Right cardiac atrium (tissue), 5 donors: ENCODE measurements at regions not wholly inside any gene's neighbourhood (a gene's known extent, or its start where the extent isn't known, plus 50 kb on each side); places are given as distances from the start of the nearest gene placed in this dataset.

Source experiments
- ATAC-seq, 2 donors: fragments of 200-7000 bp; cut with Tn5 transposase; one replicate each; pipeline versions ENCODE4 v1.8.0 to v1.9.1; 2020; ENCODE audit warnings: moderate library complexity in 2 of 2, mild to moderate bottlenecking in 1 of 2
- DNase-seq, 3 donors: peaks; one replicate each; pipeline ENCODE4 v3.0.0-alpha.2; 2020
- H3K27ac ChIP-seq: one replicate; pipeline ENCODE4 v1.5.1; 2013; ENCODE audit warnings: mild to moderate bottlenecking, low read length, control low read depth, moderate library complexity
- H3K27me3 ChIP-seq: one replicate; pipeline ENCODE4 v1.6.1; 2013; ENCODE audit not compliant: control insufficient read depth, insufficient read depth
- H3K4me1 ChIP-seq: one replicate; pipeline ENCODE4 v1.6.1; 2013; ENCODE audit warnings: low read length; ENCODE audit not compliant: control insufficient read depth, insufficient read depth
- H3K4me3 ChIP-seq: one replicate; pipeline ENCODE4 v1.5.1; 2013; ENCODE audit warnings: low read length, control low read depth
- H3K9me3 ChIP-seq: one replicate; pipeline ENCODE4 v1.6.1; 2013; ENCODE audit warnings: low read length; ENCODE audit not compliant: control insufficient read depth
- WGBS: extraction: QIAGEN DNeasy Blood & Tissue Kit; methylation state at CpG from one replicate; pipeline ENCODE4 v1.1.7; 2013; 5-methylcytosine and 5-hydroxymethylcytosine counted together
- intact Hi-C, 4 donors: fragments of 100-400 bp; cut with DNase I; formaldehyde crosslinking; loops; one replicate each; pipeline versions ENCODE4 v1.11.0 to v1.14.0; 2022 to 2023
- donor health status: healthy with polysubstance abuse.
- donor health status: DM: no; HTN: yes; CAD: no.
- donor health status: DM: no; HTN: no; CAD: no.
- donor health status: DM: no; HTN: yes; CAD: no; lungs with severe emphysema.
- donor health status: DM: yes; HTN: yes; CAD: no.

DNA sequence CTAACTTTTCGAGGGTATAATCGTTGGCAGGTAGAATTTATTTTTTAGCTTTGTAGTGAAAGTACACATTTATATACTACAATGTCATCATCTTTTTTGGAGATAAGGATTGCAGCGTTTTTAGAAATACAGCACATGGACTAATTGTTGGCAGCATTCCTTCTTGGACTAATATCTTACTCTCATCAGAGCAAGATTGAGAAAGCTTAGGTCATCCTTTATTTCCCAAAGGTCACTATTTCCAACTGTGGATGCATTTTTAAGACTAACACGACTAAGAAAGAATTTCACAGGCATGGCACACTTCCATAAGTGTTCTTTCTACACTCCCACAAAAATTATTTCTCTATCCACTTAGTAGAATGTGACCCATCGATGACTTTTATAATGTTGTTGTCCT lies 732.3 kb downstream of the NCAM2 start:
- Histone ChIP-seq H3K27ac (no peak overlapping the region), H3K4me1 (no peaks in the 10 kb centered on the region), H3K9me3 (no peaks in the 10 kb centered on the region), H3K4me3 (no peak overlapping the region), H3K27me3 (no peaks in the 10 kb centered on the region)
- ATAC-seq (no peak), DNase-seq (no peak)
- intact Hi-C loops: no loop called here
- WGBS: 54% methylated on average over 5 of the region's 5 CpGs

DNA sequence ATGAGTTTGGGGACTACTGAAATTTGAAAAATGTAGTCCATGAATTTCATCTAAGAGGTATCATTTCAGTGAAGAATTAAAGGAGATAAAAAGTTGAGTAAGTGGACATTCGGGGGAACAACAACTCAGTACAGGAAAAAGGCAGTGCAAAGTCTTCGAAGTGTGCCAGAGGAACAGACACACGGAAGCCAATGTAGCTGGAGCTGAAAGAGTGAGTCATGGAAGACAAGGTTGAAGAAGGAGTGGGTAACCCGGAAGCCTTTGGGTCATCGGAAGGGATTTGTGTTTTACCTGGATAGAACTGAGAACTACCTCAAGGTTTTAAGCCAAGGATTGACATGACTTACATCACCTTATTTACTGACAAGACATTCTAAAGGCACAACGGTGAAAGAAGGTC lies 733.4 kb downstream of the NCAM2 start:
- H3K9me3 ChIP-seq: no peaks in the 10 kb centered on the region
- DNase-seq (no peak), ATAC-seq (no peak)
- H3K27ac ChIP-seq: no peak overlapping the region
- 87% methylated on average over 6 of the region's 6 CpGs for WGBS
- H3K4me1 ChIP-seq: no peaks in the 10 kb centered on the region
- H3K27me3 ChIP-seq: no peaks in the 10 kb centered on the region
- intact Hi-C loops: no loop called here
- H3K4me3 ChIP-seq: no peak overlapping the region

GRCh38 chr21:21734088-21734487 lies 735.9 kb downstream of the NCAM2 start:
- no peak overlapping the region for H3K4me3 ChIP-seq
- intact Hi-C loops: no loop called here
- no peak for ATAC-seq
- no peaks in the 10 kb centered on the region for H3K27me3 ChIP-seq
- 88% methylated on average over 1 of the region's 1 CpG for WGBS
- H3K27ac ChIP-seq: no peak overlapping the region
- DNase-seq: no peak
- no peaks in the 10 kb centered on the region for H3K4me1 ChIP-seq
- H3K9me3 ChIP-seq: no peaks in the 10 kb centered on the region

DNA sequence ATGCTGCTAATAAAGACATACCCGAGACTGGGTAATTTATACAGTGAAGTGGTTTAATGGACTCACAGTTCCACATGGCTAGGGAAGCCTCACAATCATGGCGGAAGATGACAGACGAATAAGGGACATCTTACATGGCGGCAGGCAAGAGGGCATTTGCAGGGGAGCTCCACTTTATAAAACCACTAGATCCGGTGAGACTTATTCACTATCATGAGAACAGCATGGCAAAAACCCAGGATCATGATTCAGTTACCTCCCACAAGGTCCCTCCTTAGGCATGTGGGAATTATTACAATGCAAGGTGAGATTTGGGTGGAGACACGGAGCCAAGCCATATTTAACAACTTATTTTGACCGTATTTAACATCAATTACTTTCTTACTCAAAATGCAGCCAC lies 739.0 kb downstream of the NCAM2 start:
- Histone ChIP-seq H3K9me3 (no peaks in the 10 kb centered on the region), H3K4me3 (no peak overlapping the region), H3K4me1 (no peaks in the 10 kb centered on the region), H3K27me3 (no peaks in the 10 kb centered on the region), H3K27ac (no peak overlapping the region)
- DNase-seq (no peak), ATAC-seq (no peak)
- intact Hi-C loops: no loop called here
- 84% methylated on average over 7 of the region's 7 CpGs for WGBS

DNA sequence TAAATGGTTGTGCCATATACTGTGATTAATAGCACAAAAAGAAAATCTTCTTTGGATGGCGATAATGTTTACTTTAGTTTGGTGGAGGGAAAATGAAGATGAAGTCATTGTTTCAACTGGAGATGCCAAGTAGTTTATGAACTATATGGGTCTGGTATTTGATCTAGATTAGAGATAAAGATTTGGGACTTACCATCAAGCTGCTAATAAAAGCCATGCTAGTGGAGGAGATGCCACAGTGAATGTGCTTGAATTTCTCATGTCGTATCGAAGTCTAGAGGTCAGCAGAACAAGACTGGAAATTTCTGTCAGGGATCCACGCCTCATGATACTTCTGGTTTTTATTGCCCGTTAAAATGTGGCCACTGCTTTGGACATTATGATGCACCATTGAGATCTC lies 742.0 kb downstream of the NCAM2 start:
- 70% methylated on average over 5 of the region's 5 CpGs for WGBS
- H3K9me3 ChIP-seq: no peaks in the 10 kb centered on the region
- H3K4me1 ChIP-seq: no peaks in the 10 kb centered on the region
- intact Hi-C loops: no loop called here
- no peak for ATAC-seq
- no peaks in the 10 kb centered on the region for H3K27me3 ChIP-seq
- H3K4me3 ChIP-seq: no peak overlapping the region
- H3K27ac ChIP-seq: no peak overlapping the region
- no peak for DNase-seq

DNA sequence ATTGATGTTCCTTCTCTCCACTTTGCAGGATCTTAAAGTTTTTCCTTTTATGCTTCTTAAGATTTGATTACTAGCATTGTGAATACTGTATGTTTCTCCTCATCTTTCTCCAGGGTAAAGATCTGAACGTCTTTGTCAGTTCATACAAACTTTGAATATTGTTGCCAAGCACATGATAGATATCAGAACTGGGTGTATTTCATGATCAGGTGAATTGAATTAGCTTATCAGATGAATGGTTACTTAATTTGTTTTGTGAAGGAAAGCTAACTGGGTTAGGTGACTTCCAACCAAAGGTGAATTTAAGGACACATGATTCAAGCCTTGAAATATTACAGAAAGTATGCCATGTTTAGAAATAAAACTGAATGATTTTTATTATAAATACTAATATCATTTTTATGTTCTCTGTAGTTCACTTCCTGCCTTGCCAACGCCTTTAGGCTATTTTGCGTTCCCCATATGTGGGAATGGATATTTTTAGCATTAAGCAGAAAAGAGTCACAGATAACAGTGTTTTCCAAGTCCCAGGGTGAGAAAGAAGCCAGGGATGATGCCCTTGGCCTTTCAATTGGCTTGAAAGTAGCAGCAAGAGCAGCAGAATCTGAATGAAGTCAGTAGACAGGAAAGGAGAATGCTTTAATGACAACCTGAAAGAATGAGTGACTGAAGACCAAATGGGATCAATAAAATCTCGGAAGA lies 752.1 kb downstream of the NCAM2 start:
- H3K4me3 ChIP-seq: no peak overlapping the region
- H3K4me1 ChIP-seq: no peaks in the 10 kb centered on the region
- DNase-seq (no peak), ATAC-seq (no peak)
- intact Hi-C loops: no loop called here
- H3K27me3 ChIP-seq: no peaks in the 10 kb centered on the region
- 39% methylated on average over 4 of the region's 4 CpGs for WGBS
- no peak overlapping the region for H3K27ac ChIP-seq
- no peaks in the 10 kb centered on the region for H3K9me3 ChIP-seq

DNA sequence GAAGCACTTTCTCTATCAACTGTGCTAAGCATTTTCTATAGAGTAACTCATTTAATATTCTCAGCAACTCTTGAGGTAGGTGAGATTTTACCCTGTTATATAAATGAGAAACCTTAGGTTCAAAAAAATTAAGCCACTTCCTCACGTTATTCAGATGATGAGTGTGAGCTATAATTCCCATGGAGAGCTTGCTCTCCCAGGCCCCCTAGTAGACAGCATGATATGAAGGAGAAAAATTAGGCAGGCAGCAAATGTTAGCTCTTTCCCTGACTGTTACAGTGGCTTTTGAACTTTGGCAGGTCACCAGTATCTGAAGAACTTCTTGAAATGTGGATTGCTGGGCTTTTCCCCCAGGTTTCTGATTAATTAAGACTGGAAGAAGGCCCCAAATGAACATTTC lies 753.1 kb downstream of the NCAM2 start:
- H3K27ac ChIP-seq: no peak overlapping the region
- H3K4me3 ChIP-seq: no peak overlapping the region
- 46% methylated on average over 1 of the region's 1 CpG for WGBS
- ATAC-seq (no peak), DNase-seq (no peak)
- H3K9me3 ChIP-seq: no peaks in the 10 kb centered on the region
- intact Hi-C loops: no loop called here
- no peaks in the 10 kb centered on the region for H3K4me1 ChIP-seq
- H3K27me3 ChIP-seq: no peaks in the 10 kb centered on the region

- no peak for DNase-seq
- Histone ChIP-seq H3K27me3 (no peaks in the 10 kb centered on the region), H3K27ac (no peak overlapping the region), H3K4me1 (no peaks in the 10 kb centered on the region), H3K4me3 (no peak overlapping the region), H3K9me3 (no peaks in the 10 kb centered on the region)
- no peak for ATAC-seq
- intact Hi-C loops: no loop called here
- 40% methylated on average over 1 of the region's 1 CpG for WGBS
Measured at GRCh38 chr21:21762855-21763254, 764.6 kb downstream of the NCAM2 start.

DNA sequence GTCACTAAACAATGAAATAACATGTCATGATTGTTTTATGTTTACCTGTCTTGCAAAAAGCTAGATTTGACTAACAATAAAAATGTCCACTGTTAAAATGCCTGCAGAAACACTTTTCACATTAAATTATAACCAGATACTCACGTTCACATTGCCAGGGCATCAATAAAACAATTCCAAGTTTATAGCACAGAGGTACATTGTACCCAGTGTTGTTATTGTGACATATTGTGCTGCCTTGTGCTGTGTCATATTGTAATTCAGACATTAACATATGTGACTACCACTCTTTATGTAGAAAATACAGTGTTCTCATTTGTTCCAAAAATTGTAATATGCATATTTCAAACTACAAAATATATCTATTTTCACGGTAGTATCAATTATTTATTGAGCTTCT lies 766.1 kb downstream of the NCAM2 start:
- WGBS: 83% methylated on average over 2 of the region's 2 CpGs
- DNase-seq: no peak
- Histone ChIP-seq H3K4me1 (no peaks in the 10 kb centered on the region), H3K27ac (no peak overlapping the region), H3K4me3 (no peak overlapping the region), H3K9me3 (no peaks in the 10 kb centered on the region), H3K27me3 (no peaks in the 10 kb centered on the region)
- intact Hi-C loops: no loop called here
- no peak for ATAC-seq

DNA sequence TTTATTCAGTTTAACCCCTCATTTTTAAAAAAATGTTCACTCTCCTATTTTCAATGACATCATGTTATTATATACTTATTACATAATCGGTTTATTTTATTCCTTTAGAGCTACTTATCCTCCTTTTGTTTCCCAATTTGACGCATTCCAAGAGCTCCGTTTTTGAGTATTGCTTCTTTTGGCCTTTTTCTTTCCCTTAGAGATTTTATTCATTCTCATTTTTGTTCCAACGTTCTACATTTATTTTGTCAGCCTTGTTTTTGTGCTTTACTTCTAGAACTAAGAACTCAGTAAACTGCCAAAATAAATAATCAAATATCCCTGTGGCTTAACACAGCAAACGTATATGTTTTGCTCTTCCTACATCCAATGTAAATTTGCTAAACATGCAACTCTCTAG lies 769.1 kb downstream of the NCAM2 start:
- Histone ChIP-seq H3K4me3 (no peak overlapping the region), H3K9me3 (no peaks in the 10 kb centered on the region), H3K27me3 (no peaks in the 10 kb centered on the region), H3K4me1 (no peaks in the 10 kb centered on the region), H3K27ac (no peak overlapping the region)
- ATAC-seq (no peak), DNase-seq (no peak)
- 47% methylated on average over 5 of the region's 5 CpGs for WGBS
- intact Hi-C loops: no loop called here

DNA sequence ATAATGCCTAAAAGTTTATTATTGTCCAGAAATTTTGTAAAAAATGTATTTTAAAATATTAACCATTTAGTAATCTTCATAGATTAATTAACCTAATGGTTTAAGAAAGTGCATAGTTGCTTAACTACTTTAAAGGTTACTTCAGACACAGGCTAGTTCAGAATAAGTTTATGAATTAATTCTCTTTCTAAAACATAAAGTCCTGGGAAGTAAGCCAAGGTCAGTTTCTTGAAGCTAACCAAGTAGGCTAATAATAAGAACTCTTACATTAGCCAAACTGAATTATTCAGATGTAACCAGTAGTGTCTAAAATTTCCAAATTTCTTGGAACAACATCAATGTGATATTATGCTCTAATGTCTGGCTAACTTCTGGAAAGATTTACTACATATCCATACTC lies 790.4 kb downstream of the NCAM2 start:
- no peaks in the 10 kb centered on the region for H3K27me3 ChIP-seq
- no peak for DNase-seq
- no peak overlapping the region for H3K27ac ChIP-seq
- intact Hi-C loops: no loop called here
- no peak for ATAC-seq
- no peak overlapping the region for H3K4me3 ChIP-seq
- H3K4me1 ChIP-seq: no peaks in the 10 kb centered on the region
- no peaks in the 10 kb centered on the region for H3K9me3 ChIP-seq

DNA sequence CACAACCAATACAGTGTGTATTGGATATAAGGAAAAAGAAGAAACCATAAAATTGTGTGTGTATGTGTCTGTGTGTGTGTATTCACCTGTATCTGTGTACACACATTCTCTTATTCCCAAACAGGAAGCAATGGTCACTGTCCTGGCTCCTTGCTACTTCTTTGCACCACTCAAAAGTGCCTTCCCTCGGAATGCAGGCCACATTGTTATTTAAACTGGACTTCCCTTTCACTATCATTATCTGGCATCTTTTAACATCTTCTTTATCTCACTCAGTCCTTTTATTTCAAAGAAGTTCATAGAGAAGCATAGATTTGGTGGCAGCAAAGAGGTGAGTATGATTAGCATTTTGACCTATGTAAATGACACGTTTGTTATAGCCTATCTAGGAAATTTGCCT lies 803.7 kb downstream of the NCAM2 start:
- 48% methylated on average over 2 of the region's 2 CpGs for WGBS
- no peak for ATAC-seq
- intact Hi-C loops: no loop called here

More for the DNA sequence above, 803.7 kb downstream of the NCAM2 start:
- Histone ChIP-seq H3K9me3 (no peaks in the 10 kb centered on the region), H3K27ac (no peak overlapping the region), H3K27me3 (no peaks in the 10 kb centered on the region), H3K4me1 (no peaks in the 10 kb centered on the region), H3K4me3 (no peak overlapping the region)
- DNase-seq: no peak
